IMR-90 (cell line): ENCODE measurements at regions not wholly inside any gene's neighbourhood (a gene's known extent, or its start where the extent isn't known, plus 50 kb on each side); places are given as distances from the start of the nearest gene placed in this dataset.

Source experiments
- ATAC-seq: fragments of 200-7000 bp; cut with Tn5 transposase; 2 replicates; pipeline ENCODE4 v1.9.1; 2020; ENCODE audit warnings: low read depth, mild to moderate bottlenecking, moderate library complexity
- BruUV-seq: library from RNA; stranded (reverse); fragments of 400-500 nt; replicated peaks from 2 replicates; lab custom pipeline; 2021; lab: Mats Ljungman, UMichigan
- CTCF ChIA-PET: fragments of 300-600 bp; formaldehyde crosslinking; extraction: SDS; loops from one replicate; lab custom pipeline; 2021; ENCODE audit warnings: antibody characterized with exemption; lab: Yijun Ruan, JAX
- POLR2A ChIA-PET: fragments of 300-600 bp; sonication (Branson Sonifier 250); formaldehyde crosslinking; loops from one replicate; lab custom pipeline; 2022; ENCODE audit warnings: antibody characterized with exemption; ENCODE audit not compliant: unreplicated experiment; lab: Charles Lee
- DNase-seq: peaks from one replicate; pipeline ENCODE4 v3.0.0; 2013
- H2AFZ ChIP-seq: replicated peaks from 2 replicates; pipeline ENCODE3; 2013; ENCODE audit warnings: low read length, mild to moderate bottlenecking; ENCODE audit not compliant: poor library complexity
- H2AK5ac ChIP-seq: 2 replicates; pipeline ENCODE4 v1.6.1; 2013; ENCODE audit warnings: low read depth, low read length, inconsistent platforms
- H2AK9ac ChIP-seq: replicated peaks from 2 replicates; pipeline ENCODE3; 2013; ENCODE audit warnings: mild to moderate bottlenecking, low read depth, low read length, moderate library complexity; ENCODE audit not compliant: poor library complexity
- H2BK120ac ChIP-seq: 2 replicates; pipeline ENCODE4 v1.6.1; 2013; ENCODE audit warnings: low read depth, low read length, inconsistent platforms
- H2BK15ac ChIP-seq: 3 replicates; pipeline ENCODE4 v1.6.1; 2013; ENCODE audit warnings: low read depth, low read length, inconsistent platforms
- H2BK20ac ChIP-seq: 2 replicates; pipeline ENCODE4 v1.6.1; 2013; ENCODE audit warnings: low read depth, mild to moderate bottlenecking, inconsistent platforms, low read length, moderate library complexity
- H2BK5ac ChIP-seq: 2 replicates; pipeline ENCODE4 v1.6.1; 2013; ENCODE audit warnings: mild to moderate bottlenecking, low read depth, low read length, inconsistent platforms; ENCODE audit not compliant: poor library complexity, severe bottlenecking
- H3K14ac ChIP-seq: replicated peaks from 2 replicates; pipeline ENCODE4 v1.6.1; 2013; ENCODE audit warnings: low read depth, low read length, inconsistent platforms
- H3K18ac ChIP-seq: 2 replicates; pipeline ENCODE4 v1.6.1; 2013; ENCODE audit warnings: low read depth, low read length, control low read depth
- H3K23ac ChIP-seq: 2 replicates; pipeline ENCODE4 v1.6.1; 2013; ENCODE audit warnings: low read depth, low read length, inconsistent platforms
- H3K27ac ChIP-seq: 2 replicates; pipeline ENCODE4 v1.5.1; 2013; ENCODE audit warnings: mild to moderate bottlenecking, control low read depth, low read length; ENCODE audit not compliant: insufficient read depth
- H3K27me3 ChIP-seq: 2 replicates; pipeline ENCODE4 v1.6.1; 2013; ENCODE audit warnings: low read length; ENCODE audit not compliant: control insufficient read depth, insufficient read depth
- H3K36me3 ChIP-seq: 2 replicates; pipeline ENCODE4 v1.6.1; 2013; ENCODE audit warnings: low read length, mixed read lengths; ENCODE audit not compliant: control insufficient read depth, insufficient read depth
- H3K4ac ChIP-seq: 2 replicates; pipeline ENCODE4 v1.6.1; 2013; ENCODE audit warnings: low read depth, low read length, inconsistent platforms
- H3K4me1 ChIP-seq: 2 replicates; pipeline ENCODE4 v1.6.1; 2013; ENCODE audit warnings: low read length, mixed read lengths; ENCODE audit not compliant: control insufficient read depth, insufficient read depth
- H3K4me2 ChIP-seq: 2 replicates; pipeline ENCODE4 v1.6.1; 2013; ENCODE audit warnings: low read depth, mild to moderate bottlenecking, control low read depth, low read length, moderate library complexity
- H3K4me3 ChIP-seq: 2 replicates; pipeline ENCODE4 v1.5.1; 2013; ENCODE audit warnings: low read depth, mild to moderate bottlenecking, control low read depth, low read length, moderate library complexity; ENCODE audit not compliant: insufficient read depth
- H3K56ac ChIP-seq: 2 replicates; pipeline ENCODE4 v1.6.1; 2013; ENCODE audit warnings: low read length, inconsistent platforms; ENCODE audit not compliant: insufficient read depth; ENCODE audit errors: extremely low read depth
- H3K79me1 ChIP-seq, 2 experiments: 2 replicates each; pipeline ENCODE4 v1.6.1; 2013; ENCODE audit warnings: low read length in 2 of 2, inconsistent platforms in 1 of 2, low read depth in 1 of 2
- H3K9ac ChIP-seq: 2 replicates; pipeline ENCODE4 v1.6.1; 2013; ENCODE audit warnings: low read depth, low read length, control low read depth
- H3K9me1 ChIP-seq: 2 replicates; pipeline ENCODE4 v1.6.1; 2013; ENCODE audit warnings: low read length, inconsistent platforms; ENCODE audit not compliant: insufficient read depth
- H3K9me3 ChIP-seq: 2 replicates; pipeline ENCODE4 v1.6.1; 2013; ENCODE audit warnings: low read length; ENCODE audit not compliant: control insufficient read depth, insufficient read depth
- H4K20me1 ChIP-seq: 2 replicates; pipeline ENCODE4 v1.6.1; 2013; ENCODE audit warnings: low read length, inconsistent platforms; ENCODE audit not compliant: insufficient read depth
- H4K5ac ChIP-seq: 2 replicates; pipeline ENCODE4 v1.6.1; 2013; ENCODE audit warnings: mild to moderate bottlenecking, low read depth, low read length, control low read depth
- H4K8ac ChIP-seq, 2 experiments: 2 replicates each; pipeline ENCODE4 v1.6.1; 2013; ENCODE audit warnings: low read depth in 2 of 2, low read length in 2 of 2, control low read depth in 1 of 2, inconsistent platforms in 1 of 2
- H4K91ac ChIP-seq: 2 replicates; pipeline ENCODE4 v1.6.1; 2013; ENCODE audit warnings: low read depth, low read length, inconsistent platforms; ENCODE audit not compliant: insufficient read depth
- BHLHE40 ChIP-seq: fragments of 150-350 bp; IDR thresholded peaks from 2 replicates; pipeline ENCODE4 v1.6.1; 2016; ENCODE audit warnings: mild to moderate bottlenecking, low read depth, low read length
- CEBPB ChIP-seq: IDR thresholded peaks from 2 replicates; pipeline ENCODE4 v1.6.1; 2012; ENCODE audit warnings: low read depth, low read length, improper control_type of control experiment
- CHD1 ChIP-seq: IDR thresholded peaks from 2 replicates; pipeline ENCODE4 v1.6.1; 2012; ENCODE audit warnings: low read depth, low read length, improper control_type of control experiment
- CTCF ChIP-seq: conservative IDR thresholded peaks from 2 replicates; pipeline ENCODE4 v1.5.1; 2012; ENCODE audit warnings: mild to moderate bottlenecking, low read depth, low read length, improper control_type of control experiment
- ELK1 ChIP-seq: fragments of 150-350 bp; IDR thresholded peaks from 2 replicates; pipeline ENCODE4 v1.6.1; 2016; ENCODE audit warnings: low read depth, mild to moderate bottlenecking, low read length, moderate library complexity, borderline replicate concordance
- FOS ChIP-seq: fragments of 150-350 bp; IDR thresholded peaks from 2 replicates; pipeline ENCODE4 v1.6.1; 2016; ENCODE audit warnings: low read depth, low read length
- MAFK ChIP-seq: IDR thresholded peaks from 2 replicates; pipeline ENCODE4 v1.6.1; 2012; ENCODE audit warnings: low read depth, low read length, improper control_type of control experiment
- MAZ ChIP-seq: IDR thresholded peaks from 2 replicates; pipeline ENCODE4 v1.6.1; 2012; ENCODE audit warnings: low read depth, mild to moderate bottlenecking, low read length, improper control_type of control experiment, moderate library complexity, borderline replicate concordance
- MXI1 ChIP-seq: IDR thresholded peaks from 2 replicates; pipeline ENCODE4 v1.6.1; 2012; ENCODE audit warnings: low read depth, mild to moderate bottlenecking, low read length, moderate library complexity, borderline replicate concordance
- RAD21 ChIP-seq: IDR thresholded peaks from 2 replicates; pipeline ENCODE4 v1.6.1; 2012; ENCODE audit warnings: low read length, improper control_type of control experiment
- RCOR1 ChIP-seq: IDR thresholded peaks from 2 replicates; pipeline ENCODE4 v1.6.1; 2012; ENCODE audit warnings: mild to moderate bottlenecking, low read length, improper control_type of control experiment; ENCODE audit not compliant: insufficient replicate concordance
- RFX5 ChIP-seq: IDR thresholded peaks from 2 replicates; pipeline ENCODE4 v1.8.0; 2012; ENCODE audit warnings: low read depth, mild to moderate bottlenecking, low read length, moderate library complexity
- SMC3 ChIP-seq: fragments of 150-350 bp; IDR thresholded peaks from 2 replicates; pipeline ENCODE4 v1.6.1; 2016; ENCODE audit warnings: low read depth, mild to moderate bottlenecking, antibody characterized with exemption, low read length, moderate library complexity
- USF2 ChIP-seq: fragments of 150-350 bp; IDR thresholded peaks from 2 replicates; pipeline ENCODE4 v1.6.1; 2017; ENCODE audit warnings: mild to moderate bottlenecking, antibody characterized with exemption, low read length, low read depth
- WGBS, 2 experiments: methylation state at CpG; one replicate each; pipeline versions ENCODE4 v1.1.5 to v1.1.7; 2013; ENCODE audit warnings: missing lambda C conversion rate in 2 of 2; ENCODE audit not compliant: insufficient read length in 1 of 2; ENCODE audit errors: extremely low coverage in 2 of 2; 5-methylcytosine and 5-hydroxymethylcytosine counted together
- dilution Hi-C: fragments of 300-500 bp; cut with HindIII; formaldehyde crosslinking; loops from one replicate; pipeline ENCODE4 v1.14.3; 2018; ENCODE audit warnings: low sequenced_read_pairs; ENCODE audit not compliant: unreplicated experiment
- in situ Hi-C: fragments of 300-500 bp; cut with MboI; formaldehyde crosslinking; loops from 3 replicates; pipeline ENCODE4 v1.14.3; 2019; ENCODE audit warnings: low sequenced_read_pairs, inconsistent platforms, mixed read lengths
- intact Hi-C: fragments of 100-400 bp; cut with micrococcal nuclease; formaldehyde crosslinking; loops from 2 replicates; pipeline ENCODE4 v1.10.0; 2022

GRCh38 chr6:118761645-118762044 is 110.3 kb upstream of the CEP85L start:
- H3K9ac ChIP-seq, result no peak overlapping the region
- H3K14ac ChIP-seq, result no peak overlapping the region
- no peak overlapping the region for H4K91ac ChIP-seq
- no peak overlapping the region for H2AK5ac ChIP-seq
- no peaks in the 10 kb centered on the region for H3K79me1 ChIP-seq
- H3K4me3 ChIP-seq, result no peak overlapping the region
- no peak overlapping the region for H2AFZ ChIP-seq
- POLR2A ChIA-PET, result no interaction called here
- H3K27me3 ChIP-seq, result no peaks in the 10 kb centered on the region; the same call in 1 of the 2 replicates
- ATAC-seq, result no peak
- H4K20me1 ChIP-seq, result no peaks in the 10 kb centered on the region
- CTCF ChIA-PET, result no interaction called here
- no peaks in the 10 kb centered on the region for H3K36me3 ChIP-seq
- H3K27ac ChIP-seq, result no peak overlapping the region
- H2BK5ac ChIP-seq, result no peak overlapping the region
- H3K4me2 ChIP-seq, result no peak overlapping the region
- no peak overlapping the region for H3K23ac ChIP-seq
- no peak overlapping the region for H3K56ac ChIP-seq
- intact Hi-C loops (no loop called here), in situ Hi-C loops (no loop called here), dilution Hi-C loops (no loop called here)
- no TSS peak for BruUV-seq
- DNase-seq, result no peak
- no peak overlapping the region for H4K8ac ChIP-seq
- no peak overlapping the region for H2BK120ac ChIP-seq
- no peak overlapping the region for H3K4ac ChIP-seq
- H4K5ac ChIP-seq, result no peak overlapping the region
- WGBS, 2 experiments, result no CpG with 5 or more reads among the region's 1 CpG
- no peak overlapping the region for H3K18ac ChIP-seq
- H2BK15ac ChIP-seq, result no peak overlapping the region
- H2BK20ac ChIP-seq, result no peak overlapping the region
- no peak overlapping the region for H2AK9ac ChIP-seq
- TF ChIP-seq MAZ (no peak), MXI1 (no peak), CTCF (no peak), CHD1 (no peak), RAD21 (no peak), RCOR1 (no peak), FOS (no peak), MAFK (no peak), BHLHE40 (no peak), ELK1 (no peak), CEBPB (no peak), RFX5 (no peak), SMC3 (no peak), USF2 (no peak)
- no peaks in the 10 kb centered on the region for H3K9me3 ChIP-seq
- H3K4me1 ChIP-seq, result no peaks in the 10 kb centered on the region
- H3K9me1 ChIP-seq, result no peaks in the 10 kb centered on the region; the same call in 1 of the 2 replicates
